ENCODE measurements at regions not wholly inside any gene's neighbourhood (a gene's known extent, or its start where the extent isn't known, plus 50 kb on each side); places are given as distances from the start of the nearest gene placed in this dataset.
A peak's percentile ranks its signal among the peaks of the same experiment; 100 is the strongest.

DNA sequence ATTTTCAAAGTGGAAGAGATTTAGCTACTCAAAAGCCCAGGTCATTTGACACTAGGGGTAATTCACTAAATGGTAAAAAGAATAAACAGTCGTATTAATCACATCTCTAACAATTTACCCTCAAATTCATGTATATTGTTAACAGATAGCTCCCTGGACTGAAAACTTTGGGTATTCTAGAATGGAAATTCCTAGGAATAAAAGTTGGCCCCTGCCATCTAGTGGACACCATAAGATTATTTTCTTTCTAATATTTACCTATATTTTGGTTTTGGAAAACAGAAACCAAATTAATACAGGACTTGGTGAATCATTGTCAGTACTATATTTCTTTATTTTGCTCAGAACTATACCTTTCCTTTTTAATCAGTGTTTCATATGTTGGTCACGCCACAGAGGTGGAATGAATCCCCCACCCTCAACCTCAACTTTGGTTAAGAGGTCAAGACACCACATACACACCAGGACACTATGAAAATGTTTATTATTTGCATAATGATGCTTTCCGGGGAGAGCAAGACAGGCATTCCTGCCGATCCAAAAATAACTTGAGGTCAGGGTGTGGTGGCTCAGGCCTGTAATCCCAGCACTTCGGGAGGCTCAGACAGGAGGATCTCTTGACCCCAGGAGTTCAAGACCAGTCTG is 96.2 kb upstream of the APOOL start:
- no peak for ATAC-seq
- WGBS, 2 donors (ENCODE audit: low coverage in 1 of 2): 23 to 31% methylated on average over 2 of the region's 5 CpGs

DNA sequence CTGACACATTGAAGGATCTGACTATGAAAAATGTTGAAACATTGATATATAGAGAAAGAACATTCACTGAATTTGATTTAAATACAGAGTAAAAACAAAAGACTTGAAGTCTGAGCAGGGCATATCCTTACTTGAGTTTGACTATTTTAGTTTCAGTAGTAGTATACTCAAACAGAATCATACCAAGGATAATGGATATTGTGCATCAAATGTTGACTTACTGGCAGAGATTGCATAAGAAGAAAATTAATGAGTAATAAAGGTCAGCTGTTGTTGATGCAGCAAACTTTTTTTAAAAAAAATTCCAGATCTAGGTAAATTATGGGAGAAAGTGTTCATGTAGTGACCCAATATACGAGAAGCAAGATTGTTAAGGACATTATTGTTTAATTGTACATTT is 94.5 kb upstream of the APOOL start:
- no peaks in the 10 kb centered on the region for H3K9me3 ChIP-seq
- no peaks in the 10 kb centered on the region for H3K27me3 ChIP-seq
- ATAC-seq: no peak
- 59 to 73% methylated on average over 1 of the region's 1 CpG for WGBS, 2 donors (ENCODE audit: low coverage in 1 of 2)
- no peaks in the 10 kb centered on the region for H3K36me3 ChIP-seq
- no peak overlapping the region for H3K4me3 ChIP-seq
- H3K4me1 ChIP-seq: no peaks in the 10 kb centered on the region
- TF ChIP-seq POLR2AphosphoS5 (IDR thresholded peaks at IDR 0.05): no peak
- no peak for TF ChIP-seq POLR2A (IDR thresholded peaks at IDR 0.05)
- TF ChIP-seq EP300 (IDR thresholded peaks at IDR 0.05): no peak
- no peak for TF ChIP-seq CTCF (IDR thresholded peaks at IDR 0.05)
- H3K27ac ChIP-seq: no peak overlapping the region

More for the DNA sequence above, 96.2 kb upstream of the APOOL start:
- Histone ChIP-seq H3K4me1 (no peaks in the 10 kb centered on the region), H3K36me3 (no peaks in the 10 kb centered on the region), H3K27me3 (no peaks in the 10 kb centered on the region), H3K27ac (no peak overlapping the region), H3K9me3 (no peaks in the 10 kb centered on the region), H3K4me3 (no peak overlapping the region)
- TF ChIP-seq POLR2AphosphoS5 (IDR thresholded peaks at IDR 0.05) (no peak), CTCF (IDR thresholded peaks at IDR 0.05) (peak in 1 of 4 experiments; percentile 17), POLR2A (IDR thresholded peaks at IDR 0.05) (no peak), EP300 (IDR thresholded peaks at IDR 0.05) (no peak)

DNA sequence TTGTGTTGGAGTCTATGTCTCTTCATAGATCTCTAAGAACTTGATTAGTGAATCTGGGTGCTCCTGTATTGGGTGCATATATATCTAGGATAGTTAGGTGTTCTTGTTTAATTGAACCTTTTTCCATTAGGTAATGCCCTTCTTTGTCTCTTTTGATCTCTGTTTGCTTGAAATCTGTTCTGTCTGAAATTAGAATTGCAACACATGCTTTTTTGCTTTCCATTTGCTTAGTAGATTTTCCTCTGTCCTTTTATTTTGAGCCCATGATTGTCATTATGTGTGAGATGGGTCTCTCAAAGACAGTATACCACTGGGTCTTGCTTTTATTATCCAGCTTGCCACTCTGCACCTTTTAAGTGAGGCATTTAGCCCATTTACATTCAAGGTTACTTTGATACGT is 79.1 kb upstream of the APOOL start:
- 29% methylated on average over 1 of the region's 1 CpG; no CpG with 5 or more reads in 1 of the 2 donors for WGBS, 2 donors (ENCODE audit: low coverage in 1 of 2)
- Histone ChIP-seq H3K4me1 (no peaks in the 10 kb centered on the region), H3K9me3 (no peaks in the 10 kb centered on the region), H3K27ac (no peak overlapping the region), H3K4me3 (no peak overlapping the region), H3K27me3 (no peaks in the 10 kb centered on the region), H3K36me3 (no peaks in the 10 kb centered on the region)
- TF ChIP-seq POLR2AphosphoS5 (IDR thresholded peaks at IDR 0.05): no peak
- TF ChIP-seq EP300 (IDR thresholded peaks at IDR 0.05): no peak
- TF ChIP-seq POLR2A (IDR thresholded peaks at IDR 0.05): no peak
- TF ChIP-seq CTCF (IDR thresholded peaks at IDR 0.05): no peak
- ATAC-seq: no peak

DNA sequence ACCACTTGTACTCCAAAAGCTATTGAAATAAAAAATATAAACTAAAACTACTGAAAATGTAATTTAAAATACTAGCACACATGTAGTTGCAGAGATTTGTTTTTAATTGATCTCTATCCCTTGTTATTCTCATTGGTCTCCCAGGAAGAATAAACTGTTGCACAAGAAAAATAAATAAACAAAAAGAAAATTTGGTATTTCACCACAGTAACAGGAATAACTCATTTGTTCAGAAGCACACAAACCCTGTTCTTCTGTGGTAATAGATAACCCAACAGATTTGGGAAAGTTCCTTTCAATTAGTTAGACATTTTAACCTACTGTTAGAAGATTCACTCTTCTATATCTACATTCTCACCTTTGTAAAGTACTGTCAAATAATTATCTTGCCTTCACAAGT is 70.9 kb upstream of the APOOL start:
- Histone ChIP-seq H3K4me3 (no peak overlapping the region), H3K36me3 (no peaks in the 10 kb centered on the region), H3K9me3 (no peaks in the 10 kb centered on the region), H3K27me3 (no peaks in the 10 kb centered on the region), H3K4me1 (no peaks in the 10 kb centered on the region), H3K27ac (no peak overlapping the region)
- ATAC-seq: no peak
- no peak for TF ChIP-seq POLR2AphosphoS5 (IDR thresholded peaks at IDR 0.05)
- TF ChIP-seq POLR2A (IDR thresholded peaks at IDR 0.05): no peak
- TF ChIP-seq EP300 (IDR thresholded peaks at IDR 0.05): no peak
- no peak for TF ChIP-seq CTCF (IDR thresholded peaks at IDR 0.05)

DNA sequence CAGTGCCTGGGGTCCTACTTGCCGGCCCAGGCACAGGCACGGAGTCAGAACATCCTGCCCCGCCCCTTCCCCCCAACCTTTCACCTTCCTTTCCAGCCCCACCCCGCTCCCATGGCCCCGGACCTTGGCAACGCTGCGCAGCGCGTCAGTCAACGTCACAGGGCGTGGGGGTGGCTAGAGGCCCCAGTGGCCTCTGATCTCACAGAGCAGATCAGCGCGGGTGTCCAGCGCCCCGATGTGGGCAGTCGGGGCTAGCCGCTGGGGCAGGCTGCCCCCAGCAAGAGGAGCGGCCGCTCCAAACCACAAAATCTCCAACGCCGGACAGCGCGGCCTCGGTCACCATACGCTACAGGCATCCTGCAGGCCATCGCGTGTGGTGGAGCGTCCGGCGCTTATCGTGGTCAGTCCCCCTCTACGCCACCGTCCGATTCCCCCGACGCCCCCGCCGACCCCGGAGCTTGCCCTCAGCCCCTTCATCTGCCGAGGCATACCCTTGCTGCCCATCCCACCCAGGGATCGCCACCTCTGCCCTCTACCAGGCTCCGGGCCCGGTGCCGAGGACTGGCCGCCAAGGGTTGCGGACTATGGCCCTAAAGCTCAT is 69.6 kb upstream of the APOOL start:
- 85 to 88% methylated on average over 4 to 5 of the region's 46 CpGs for WGBS, 2 donors (ENCODE audit: low coverage in 1 of 2)
- Histone ChIP-seq H3K4me3 (no peak overlapping the region), H3K9me3 (no peaks in the 10 kb centered on the region), H3K27ac (no peak overlapping the region), H3K36me3 (no peaks in the 10 kb centered on the region), H3K27me3 (no peaks in the 10 kb centered on the region), H3K4me1 (no peaks in the 10 kb centered on the region)
- no peak for ATAC-seq
- TF ChIP-seq EP300 (IDR thresholded peaks at IDR 0.05) (no peak), POLR2A (IDR thresholded peaks at IDR 0.05) (no peak), CTCF (IDR thresholded peaks at IDR 0.05) (no peak), POLR2AphosphoS5 (IDR thresholded peaks at IDR 0.05) (no peak)
